H1 (cell line): ENCODE measurements at regions not wholly inside any gene's neighbourhood (a gene's known extent, or its start where the extent isn't known, plus 50 kb on each side); places are given as distances from the start of the nearest gene placed in this dataset.

Experiments used
- CTCF ChIA-PET: fragments of 300-600 bp; sonication (Branson Sonifier 250); formaldehyde crosslinking; loops from one replicate; lab custom pipeline; 2021; ENCODE audit not compliant: partially characterized antibody; lab: Charles Lee
- POLR2A ChIA-PET: fragments of 300-600 bp; sonication (Branson Sonifier 250); formaldehyde crosslinking; loops from one replicate; lab custom pipeline; 2021; ENCODE audit warnings: inconsistent platforms; ENCODE audit not compliant: partially characterized antibody; lab: Charles Lee
- DNase-seq, 2 experiments: peaks; one replicate each; pipeline versions ENCODE4 v3.0.0 to v3.0.0-alpha.2; 2010 to 2022; ENCODE audit warnings: low spot score in 2 of 2, low read depth in 1 of 2, mixed read lengths in 1 of 2
- FAIRE-seq: peaks from 2 replicates; lab custom pipeline; 2011; peaks lifted over from hg19 to GRCh38; lab: Jason Lieb, UNC
- H2AFZ ChIP-seq: 2 replicates; pipeline ENCODE4 v1.8.1; 2012; ENCODE audit warnings: low read length, inconsistent platforms
- H2AK5ac ChIP-seq: 2 replicates; pipeline ENCODE4 v1.6.1; 2013; ENCODE audit warnings: low read depth, low read length
- H2BK120ac ChIP-seq: replicated peaks from 2 replicates; pipeline ENCODE3; 2013; ENCODE audit warnings: low read depth, low read length, inconsistent platforms
- H2BK12ac ChIP-seq: 2 replicates; pipeline ENCODE4 v1.6.1; 2013; ENCODE audit warnings: low read depth, low read length
- H2BK15ac ChIP-seq: 2 replicates; pipeline ENCODE4 v1.6.1; 2013; ENCODE audit warnings: low read length
- H2BK20ac ChIP-seq: 2 replicates; pipeline ENCODE4 v1.6.1; 2013; ENCODE audit warnings: low read length
- H2BK5ac ChIP-seq: 2 replicates; pipeline ENCODE4 v1.6.1; 2013; ENCODE audit warnings: low read depth, low read length
- H3K14ac ChIP-seq: 2 replicates; pipeline ENCODE4 v1.6.1; 2013; ENCODE audit warnings: inconsistent platforms; ENCODE audit not compliant: insufficient read length
- H3K18ac ChIP-seq: 2 replicates; pipeline ENCODE4 v1.6.1; 2013; ENCODE audit warnings: low read length; ENCODE audit errors: extremely low read depth
- H3K23ac ChIP-seq: 2 replicates; pipeline ENCODE4 v1.6.1; 2013; ENCODE audit warnings: inconsistent platforms; ENCODE audit not compliant: insufficient read length
- H3K23me2 ChIP-seq: 2 replicates; pipeline ENCODE4 v1.6.1; 2013; ENCODE audit warnings: low read depth, low read length
- H3K27ac ChIP-seq: 2 replicates; pipeline ENCODE4 v1.6.1; 2011; ENCODE audit warnings: low read depth, low read length, inconsistent platforms
- H3K27me3 ChIP-seq, 4 experiments: replicated peaks in 1 of 4; 1 replicate in 1 of 4; 2 replicates in 3 of 4; pipeline versions ENCODE4 v1.6.1 to v1.8.1; 2011 to 2013; ENCODE audit warnings: low read length in 3 of 4, mild to moderate bottlenecking in 3 of 4, inconsistent platforms in 2 of 4, mixed read lengths in 2 of 4, moderate library complexity in 1 of 4; ENCODE audit not compliant: control insufficient read depth in 3 of 4, insufficient read depth in 3 of 4; ENCODE audit errors: extremely low read depth in 1 of 4
- H3K36me3 ChIP-seq, 4 experiments: 2 replicates each; pipeline versions ENCODE4 v1.6.1 to v1.8.1; 2011 to 2013; ENCODE audit warnings: mild to moderate bottlenecking in 4 of 4, low read length in 3 of 4, moderate library complexity in 2 of 4, control low read depth in 1 of 4, inconsistent platforms in 1 of 4; ENCODE audit not compliant: insufficient read depth in 4 of 4, control insufficient read depth in 2 of 4
- H3K4ac ChIP-seq: replicated peaks from 2 replicates; pipeline ENCODE3; 2013; ENCODE audit warnings: low read length, low read depth, mixed read lengths, inconsistent platforms; ENCODE audit not compliant: insufficient read length
- H3K4me1 ChIP-seq, 4 experiments: replicated peaks in 1 of 4; 1 replicate in 1 of 4; 2 replicates in 3 of 4; pipeline versions ENCODE4 v1.6.1 to v1.8.1; 2011 to 2013; ENCODE audit warnings: low read length in 3 of 4, inconsistent platforms in 2 of 4, mixed read lengths in 1 of 4; ENCODE audit not compliant: insufficient read depth in 4 of 4, control insufficient read depth in 3 of 4
- H3K4me2 ChIP-seq, 2 experiments: 2 replicates each; pipeline versions ENCODE4 v1.6.1 to v1.8.1; 2011 to 2013; ENCODE audit warnings: low read depth in 2 of 2, low read length in 2 of 2, control low read depth in 1 of 2, inconsistent platforms in 1 of 2, mild to moderate bottlenecking in 1 of 2; ENCODE audit not compliant: insufficient read depth in 1 of 2
- H3K4me3 ChIP-seq, 4 experiments: fragments of 200-600, 300-600 bp in 1 of 4; sonication (generic), shearing (Covaris generic), sonication (Bioruptor Twin) in 1 of 4; 2 replicates each; pipeline versions ENCODE4 v1.5.1 to v1.8.1; 2011 to 2016; ENCODE audit warnings: low read length in 4 of 4, low read depth in 3 of 4, control low read depth in 2 of 4, inconsistent platforms in 2 of 4, mild to moderate bottlenecking in 2 of 4, mixed read lengths in 1 of 4, moderate library complexity in 1 of 4; ENCODE audit not compliant: insufficient read depth in 2 of 4; ENCODE audit errors: extremely low read depth in 1 of 4
- H3K56ac ChIP-seq: replicated peaks from 2 replicates; pipeline ENCODE3; 2013; ENCODE audit warnings: low read depth, mild to moderate bottlenecking, mixed read lengths, low read length, inconsistent platforms; ENCODE audit not compliant: insufficient read length
- H3K79me1 ChIP-seq: 2 replicates; pipeline ENCODE4 v1.6.1; 2013; ENCODE audit warnings: low read depth, low read length, control low read depth
- H3K79me2 ChIP-seq, 2 experiments: 2 replicates each; pipeline versions ENCODE4 v1.6.1 to v1.8.1; 2012 to 2013; ENCODE audit warnings: low read length in 2 of 2, mild to moderate bottlenecking in 2 of 2, inconsistent platforms in 1 of 2; ENCODE audit not compliant: insufficient read depth in 2 of 2, control insufficient read depth in 1 of 2
- H3K9ac ChIP-seq, 4 experiments: replicated peaks in 1 of 4; 1 replicate in 1 of 4; 2 replicates in 3 of 4; pipeline versions ENCODE4 v1.6.1 to v1.8.1; 2011 to 2013; ENCODE audit warnings: low read depth in 3 of 4, low read length in 3 of 4, control low read depth in 2 of 4, mild to moderate bottlenecking in 2 of 4, moderate library complexity in 2 of 4, inconsistent platforms in 1 of 4; ENCODE audit errors: extremely low read depth in 1 of 4
- H3K9me3 ChIP-seq, 2 experiments: 2 replicates each; pipeline versions ENCODE4 v1.6.1 to v1.8.1; 2012 to 2013; ENCODE audit warnings: mild to moderate bottlenecking in 2 of 2, moderate library complexity in 2 of 2, control low read depth in 1 of 2, inconsistent platforms in 1 of 2, low read depth in 1 of 2, low read length in 1 of 2, mixed read lengths in 1 of 2; ENCODE audit not compliant: insufficient read depth in 2 of 2
- H4K20me1 ChIP-seq, 2 experiments: replicated peaks in 1 of 2; 2 replicates each; pipeline versions ENCODE3 to v1.8.1; 2011 to 2013; ENCODE audit warnings: inconsistent platforms in 2 of 2, low read length in 2 of 2, mild to moderate bottlenecking in 1 of 2; ENCODE audit not compliant: insufficient read depth in 2 of 2, control insufficient read depth in 1 of 2
- H4K5ac ChIP-seq: 2 replicates; pipeline ENCODE4 v1.6.1; 2013; ENCODE audit warnings: low read length, low read depth, mixed read lengths, inconsistent platforms; ENCODE audit not compliant: insufficient read length
- H4K8ac ChIP-seq: 2 replicates; pipeline ENCODE4 v1.8.0; 2013; ENCODE audit warnings: mild to moderate bottlenecking, moderate library complexity, low read length, inconsistent platforms; ENCODE audit not compliant: insufficient read depth; ENCODE audit errors: extremely low read depth
- H4K91ac ChIP-seq: replicated peaks from 2 replicates; pipeline ENCODE3; 2013; ENCODE audit warnings: low read length, mixed read lengths, inconsistent platforms; ENCODE audit not compliant: insufficient read length
- FOSL1 ChIP-seq: IDR thresholded peaks from 2 replicates; pipeline ENCODE4 v1.6.1; 2011; ENCODE audit warnings: mild to moderate bottlenecking, low read depth, low read length, moderate library complexity; ENCODE audit not compliant: insufficient read depth
- JUND ChIP-seq: IDR thresholded peaks from 2 replicates; pipeline ENCODE4 v1.6.1; 2011; ENCODE audit warnings: mild to moderate bottlenecking, improper control_type of control experiment, low read length
- MAX ChIP-seq: IDR thresholded peaks from 2 replicates; pipeline ENCODE4 v1.6.1; 2012; ENCODE audit warnings: inconsistent platforms
- NRF1 ChIP-seq: IDR thresholded peaks from 2 replicates; pipeline ENCODE4 v1.6.1; 2011; ENCODE audit warnings: mild to moderate bottlenecking, low read depth, low read length, improper control_type of control experiment
- POU5F1 ChIP-seq: IDR thresholded peaks from 2 replicates; pipeline ENCODE4 v1.6.1; 2011; ENCODE audit warnings: low read depth, mild to moderate bottlenecking, low read length, moderate library complexity
- RBBP5 ChIP-seq: IDR thresholded peaks from 2 replicates; pipeline ENCODE4 v1.7.1; 2012; ENCODE audit warnings: low read depth, mild to moderate bottlenecking, inconsistent platforms, low read length, moderate library complexity, borderline replicate concordance
- SIX5 ChIP-seq: IDR thresholded peaks from 2 replicates; pipeline ENCODE4 v1.6.1; 2011; ENCODE audit warnings: mild to moderate bottlenecking, low read depth, low read length
- SP2 ChIP-seq: IDR thresholded peaks from 2 replicates; pipeline ENCODE4 v1.6.1; 2012; ENCODE audit warnings: mild to moderate bottlenecking, low read length, inconsistent platforms
- TEAD4 ChIP-seq: IDR thresholded peaks from 2 replicates; pipeline ENCODE4 v1.6.1; 2012; ENCODE audit warnings: low read depth, low read length, inconsistent platforms, mixed read lengths
- WGBS, 2 experiments: shearing (Covaris generic) in 1 of 2; methylation state at CpG; one replicate each; pipeline versions ENCODE4 v1.1.6 to v1.1.7; 2013 to 2015; ENCODE audit warnings: low lambda C conversion rate in 2 of 2, mixed read lengths in 2 of 2, inconsistent platforms in 1 of 2, low coverage in 1 of 2, missing lambda C conversion rate in 1 of 2; ENCODE audit not compliant: insufficient replicate concordance in 2 of 2, insufficient coverage in 1 of 2, insufficient read length in 1 of 2; ENCODE audit errors: extremely low coverage in 1 of 2, missing lambda C conversion rate in 1 of 2; 5-methylcytosine and 5-hydroxymethylcytosine counted together
- TF ChIP-seq, protein P1 (sequence below): IDR thresholded peaks from 2 replicates; pipeline ENCODE4 v1.6.1; 2012; ENCODE audit warnings: low read length, inconsistent platforms
- TF ChIP-seq, protein P2 (sequence below), 3 experiments: IDR thresholded peaks; 1 replicate in 2 of 3; 2 replicates in 1 of 3; pipeline versions ENCODE4 v1.5.1 to v1.6.1; 2011; ENCODE audit warnings: low read length in 3 of 3, mild to moderate bottlenecking in 3 of 3, inconsistent platforms in 2 of 3, low read depth in 1 of 3, moderate library complexity in 1 of 3; ENCODE audit not compliant: insufficient read depth in 1 of 3; ENCODE audit errors: control extremely low read depth in 1 of 3

GRCh38 chr13:71056581-71056980 is 810.4 kb downstream of the DACH1 start:
- no peak for FAIRE-seq
- ChIA-PET CTCF (no interaction called here), POLR2A (interaction anchor here (0.6 kb wide), 1 partner anchor 1668 kb away, joined by 3 read pairs; no protein-coding TSS in a partner anchor)

More at GRCh38 chr13:71056581-71056980, 810.4 kb downstream of the DACH1 start:
- TF ChIP-seq, protein P1, sequence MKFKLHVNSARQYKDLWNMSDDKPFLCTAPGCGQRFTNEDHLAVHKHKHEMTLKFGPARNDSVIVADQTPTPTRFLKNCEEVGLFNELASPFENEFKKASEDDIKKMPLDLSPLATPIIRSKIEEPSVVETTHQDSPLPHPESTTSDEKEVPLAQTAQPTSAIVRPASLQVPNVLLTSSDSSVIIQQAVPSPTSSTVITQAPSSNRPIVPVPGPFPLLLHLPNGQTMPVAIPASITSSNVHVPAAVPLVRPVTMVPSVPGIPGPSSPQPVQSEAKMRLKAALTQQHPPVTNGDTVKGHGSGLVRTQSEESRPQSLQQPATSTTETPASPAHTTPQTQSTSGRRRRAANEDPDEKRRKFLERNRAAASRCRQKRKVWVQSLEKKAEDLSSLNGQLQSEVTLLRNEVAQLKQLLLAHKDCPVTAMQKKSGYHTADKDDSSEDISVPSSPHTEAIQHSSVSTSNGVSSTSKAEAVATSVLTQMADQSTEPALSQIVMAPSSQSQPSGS: no peak
- TF ChIP-seq SP2 (no peak), POU5F1 (no peak), JUND (no peak), FOSL1 (no peak), SIX5 (no peak), NRF1 (no peak), TEAD4 (no peak), RBBP5 (no peak), MAX (no peak)
- TF ChIP-seq, protein P2, sequence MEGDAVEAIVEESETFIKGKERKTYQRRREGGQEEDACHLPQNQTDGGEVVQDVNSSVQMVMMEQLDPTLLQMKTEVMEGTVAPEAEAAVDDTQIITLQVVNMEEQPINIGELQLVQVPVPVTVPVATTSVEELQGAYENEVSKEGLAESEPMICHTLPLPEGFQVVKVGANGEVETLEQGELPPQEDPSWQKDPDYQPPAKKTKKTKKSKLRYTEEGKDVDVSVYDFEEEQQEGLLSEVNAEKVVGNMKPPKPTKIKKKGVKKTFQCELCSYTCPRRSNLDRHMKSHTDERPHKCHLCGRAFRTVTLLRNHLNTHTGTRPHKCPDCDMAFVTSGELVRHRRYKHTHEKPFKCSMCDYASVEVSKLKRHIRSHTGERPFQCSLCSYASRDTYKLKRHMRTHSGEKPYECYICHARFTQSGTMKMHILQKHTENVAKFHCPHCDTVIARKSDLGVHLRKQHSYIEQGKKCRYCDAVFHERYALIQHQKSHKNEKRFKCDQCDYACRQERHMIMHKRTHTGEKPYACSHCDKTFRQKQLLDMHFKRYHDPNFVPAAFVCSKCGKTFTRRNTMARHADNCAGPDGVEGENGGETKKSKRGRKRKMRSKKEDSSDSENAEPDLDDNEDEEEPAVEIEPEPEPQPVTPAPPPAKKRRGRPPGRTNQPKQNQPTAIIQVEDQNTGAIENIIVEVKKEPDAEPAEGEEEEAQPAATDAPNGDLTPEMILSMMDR (IDR thresholded peaks at IDR 0.05; ENCODE audit: control extremely low read depth in 1 of 3, insufficient read depth in 1 of 3, low read depth in 1 of 3, low read length in 3 of 3): no peak
- TF ChIP-seq, all 59 proteins: peak for 0
- H3K79me1 ChIP-seq: no peaks in the 10 kb centered on the region
- peak overlapping the region; percentile 16 for H3K4ac ChIP-seq
- no peaks in the 10 kb centered on the region for H3K27me3 ChIP-seq
- H2BK15ac ChIP-seq: no peak overlapping the region
- no peaks in the 10 kb centered on the region for H3K36me3 ChIP-seq
- H3K18ac ChIP-seq: no peak overlapping the region
- H3K56ac ChIP-seq: no peak overlapping the region
- no peak overlapping the region for H2AK5ac ChIP-seq
- no peak overlapping the region for H3K14ac ChIP-seq
- H2AFZ ChIP-seq: peak overlapping the region; percentile 89
- peaks cover 0 to 5% (median 0%) of the 10 kb centered on the region in 4 experiments; a peak in 1 of 7 replicates for H3K4me1 ChIP-seq
- no peak overlapping the region for H3K4me2 ChIP-seq
- H3K4me3 ChIP-seq: no peak overlapping the region
- no peaks in the 10 kb centered on the region for H3K23me2 ChIP-seq
- no peak overlapping the region for H2BK12ac ChIP-seq
- no peak overlapping the region for H3K27ac ChIP-seq
- H4K20me1 ChIP-seq: no peaks in the 10 kb centered on the region
- no peak overlapping the region for H2BK20ac ChIP-seq
- no peak overlapping the region for H2BK5ac ChIP-seq
- no peak overlapping the region for H3K23ac ChIP-seq
- no peak overlapping the region for H3K9ac ChIP-seq
- no peak overlapping the region for H4K5ac ChIP-seq
- H3K9me3 ChIP-seq: no peaks in the 10 kb centered on the region
- no peak overlapping the region for H4K91ac ChIP-seq
- 85% methylated on average over 4 of the region's 4 CpGs; no CpG with 5 or more reads in 1 of the 2 experiments for WGBS, 2 experiments
- DNase-seq: no peak
- H4K8ac ChIP-seq: no peak overlapping the region
- no peaks in the 10 kb centered on the region for H3K79me2 ChIP-seq
- H2BK120ac ChIP-seq: no peak overlapping the region
